NCI-H2081 treated with DMSO at 0.1 percent for 48 hours (cell line): ENCODE measurements at regions not wholly inside any gene's neighbourhood (a gene's known extent, or its start where the extent isn't known, plus 50 kb on each side); places are given as distances from the start of the nearest gene placed in this dataset.

Experiments used
- DNase-seq: peaks from one replicate; lab custom pipeline; 2025; lab: John Stamatoyannopoulos, UW

DNA sequence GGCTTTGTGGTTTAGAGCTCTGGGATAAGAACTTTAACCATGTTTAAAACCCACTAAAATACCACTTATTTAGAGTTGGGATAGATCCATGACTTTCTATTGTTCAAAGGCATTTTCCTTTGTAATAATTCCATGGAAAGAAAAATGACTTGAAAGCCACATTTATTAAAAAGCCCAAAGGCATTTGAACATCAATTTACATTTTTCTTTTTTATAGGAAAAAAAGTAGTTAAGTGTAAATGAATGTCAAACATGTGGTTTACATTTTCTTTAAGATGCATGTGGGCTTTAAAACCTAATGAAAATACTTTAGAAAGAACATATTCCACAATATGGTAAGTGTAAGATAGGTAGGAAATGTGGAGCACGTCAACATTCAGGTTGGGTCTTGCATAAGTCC lies 443.2 kb downstream of the TOX3 start:
- no peak for DNase-seq

DNA sequence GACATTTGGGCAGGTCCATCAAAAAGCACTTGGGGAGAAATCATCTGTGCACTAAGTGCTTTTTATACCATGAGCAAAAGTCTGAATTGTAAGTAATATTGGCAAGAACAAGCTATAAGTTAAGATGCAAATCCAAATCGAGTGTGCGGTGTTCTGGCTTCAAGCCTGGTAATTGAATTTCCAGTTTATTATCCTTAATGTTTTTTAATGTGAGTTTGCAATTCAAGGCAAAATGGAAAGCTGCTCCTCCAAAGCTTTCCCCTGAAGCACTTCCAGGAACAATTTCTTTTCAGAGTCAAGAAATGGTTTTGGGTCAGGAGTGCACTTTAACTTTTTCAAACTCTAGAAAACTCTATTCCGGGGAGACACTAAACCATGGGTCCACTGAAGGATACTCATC lies 445.7 kb downstream of the TOX3 start:
- DNase-seq: no peak

DNA sequence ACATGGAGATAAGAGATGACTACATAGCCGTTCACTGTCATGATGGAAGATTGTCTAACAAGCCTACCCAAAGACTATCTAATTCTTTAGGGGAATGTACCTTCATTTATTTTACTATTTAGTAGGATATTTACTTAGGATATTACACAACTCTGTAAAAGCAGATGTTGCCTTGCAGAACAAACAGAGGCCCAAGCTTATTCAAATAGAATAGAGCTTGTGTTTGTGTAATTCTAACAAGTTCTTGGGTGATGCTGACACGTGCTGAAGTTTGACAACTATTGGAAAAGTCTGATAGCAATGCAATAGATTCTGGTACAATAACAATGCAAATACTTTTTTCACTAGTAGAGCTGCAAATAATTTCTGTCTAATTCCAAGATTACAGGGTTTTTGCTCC lies 447.6 kb downstream of the TOX3 start:
- DNase-seq: no peak

DNA sequence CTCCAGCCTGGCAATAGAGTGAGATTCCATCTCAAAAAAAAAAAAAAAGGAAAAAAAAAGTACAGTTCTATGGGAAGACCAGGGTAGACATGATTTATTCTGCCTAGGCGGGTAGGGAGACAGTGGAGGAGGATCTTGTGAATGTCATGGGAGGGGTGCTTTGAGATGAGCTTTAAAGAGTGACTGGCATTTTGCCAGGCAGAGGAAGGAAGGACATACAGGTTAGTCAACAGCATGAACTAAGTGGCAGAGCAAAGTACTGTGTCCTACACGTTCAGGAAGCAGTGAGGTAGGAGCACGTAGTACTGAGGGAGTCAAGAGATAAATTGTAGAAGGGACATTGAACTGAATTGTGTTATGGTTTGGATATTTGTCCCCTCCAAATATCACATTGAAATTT lies 451.5 kb downstream of the TOX3 start:
- DNase-seq: no peak

DNA sequence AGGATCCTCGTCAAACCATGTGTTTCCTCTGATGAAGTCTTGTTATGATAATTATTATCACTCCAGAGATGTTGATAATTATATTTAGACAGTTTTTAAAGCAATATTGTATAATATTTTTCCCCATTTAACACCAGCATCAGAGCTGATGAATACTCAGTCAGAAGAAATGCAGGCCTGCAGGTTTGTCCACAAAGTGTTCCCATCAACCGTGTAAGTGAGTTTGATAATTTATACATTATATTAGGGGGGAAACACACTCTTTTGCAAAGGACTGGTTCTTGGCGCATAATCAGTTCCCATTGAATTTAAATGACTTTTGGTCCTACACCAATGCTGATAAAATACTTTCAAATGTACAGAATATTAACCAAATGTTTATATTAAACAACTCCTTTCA lies 454.8 kb downstream of the TOX3 start:
- DNase-seq: no peak

DNA sequence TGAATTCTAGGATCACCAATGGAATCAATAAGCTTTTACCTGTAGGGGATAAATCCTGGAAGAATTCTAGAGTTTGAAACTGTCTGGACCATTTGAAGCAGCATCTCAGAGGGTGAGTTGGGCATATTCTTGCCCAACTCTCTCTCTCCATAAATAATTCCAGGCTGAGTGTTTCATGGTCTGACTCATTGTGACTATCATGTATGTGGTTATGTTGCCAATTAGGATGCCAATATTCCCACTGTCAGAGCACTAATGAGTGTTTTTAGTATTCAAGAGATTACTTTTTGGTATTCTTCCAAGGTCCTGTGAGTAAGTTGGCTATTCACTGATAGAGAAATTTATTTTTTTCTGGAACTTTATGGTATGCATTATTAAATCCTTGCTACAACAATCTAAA lies 456.9 kb downstream of the TOX3 start:
- no peak for DNase-seq

DNA sequence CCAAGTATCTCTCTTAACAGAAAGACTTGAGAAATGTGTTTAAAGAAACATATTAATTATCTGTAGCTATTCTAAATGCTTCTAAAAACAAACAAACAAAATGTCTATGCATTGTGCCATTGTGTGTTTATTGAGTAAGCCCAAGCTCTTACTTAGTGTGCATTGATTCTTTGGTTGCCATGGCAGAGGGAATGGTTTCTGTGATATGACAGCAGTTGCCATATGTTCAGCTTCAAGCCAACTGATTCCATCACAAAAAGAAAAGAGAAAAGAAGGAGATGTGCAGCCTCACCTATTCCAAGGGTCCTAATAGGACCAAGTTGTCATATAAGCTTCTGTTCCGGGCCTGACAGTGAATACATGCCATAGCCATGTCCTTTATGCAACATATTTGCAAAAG lies 457.5 kb downstream of the TOX3 start:
- DNase-seq: no peak

DNA sequence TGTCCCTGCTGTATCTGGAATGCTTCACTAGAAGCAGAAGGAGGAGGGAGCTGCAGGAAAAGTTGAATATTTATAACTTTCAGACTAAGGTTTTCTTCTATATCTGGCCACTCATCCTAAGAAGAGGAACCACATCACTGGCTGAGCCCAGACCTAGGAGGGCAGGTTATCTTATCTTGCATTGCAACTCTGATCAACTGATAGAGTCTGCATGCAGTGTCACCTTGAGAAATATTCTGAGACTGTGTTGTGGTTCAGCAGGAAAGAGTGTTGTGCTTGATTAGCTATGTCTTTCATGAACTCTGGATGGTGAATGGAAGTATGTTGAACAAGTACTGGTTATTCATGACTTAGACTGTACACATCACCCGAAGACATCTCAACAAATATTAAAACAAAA lies 460.0 kb downstream of the TOX3 start:
- no peak for DNase-seq

DNA sequence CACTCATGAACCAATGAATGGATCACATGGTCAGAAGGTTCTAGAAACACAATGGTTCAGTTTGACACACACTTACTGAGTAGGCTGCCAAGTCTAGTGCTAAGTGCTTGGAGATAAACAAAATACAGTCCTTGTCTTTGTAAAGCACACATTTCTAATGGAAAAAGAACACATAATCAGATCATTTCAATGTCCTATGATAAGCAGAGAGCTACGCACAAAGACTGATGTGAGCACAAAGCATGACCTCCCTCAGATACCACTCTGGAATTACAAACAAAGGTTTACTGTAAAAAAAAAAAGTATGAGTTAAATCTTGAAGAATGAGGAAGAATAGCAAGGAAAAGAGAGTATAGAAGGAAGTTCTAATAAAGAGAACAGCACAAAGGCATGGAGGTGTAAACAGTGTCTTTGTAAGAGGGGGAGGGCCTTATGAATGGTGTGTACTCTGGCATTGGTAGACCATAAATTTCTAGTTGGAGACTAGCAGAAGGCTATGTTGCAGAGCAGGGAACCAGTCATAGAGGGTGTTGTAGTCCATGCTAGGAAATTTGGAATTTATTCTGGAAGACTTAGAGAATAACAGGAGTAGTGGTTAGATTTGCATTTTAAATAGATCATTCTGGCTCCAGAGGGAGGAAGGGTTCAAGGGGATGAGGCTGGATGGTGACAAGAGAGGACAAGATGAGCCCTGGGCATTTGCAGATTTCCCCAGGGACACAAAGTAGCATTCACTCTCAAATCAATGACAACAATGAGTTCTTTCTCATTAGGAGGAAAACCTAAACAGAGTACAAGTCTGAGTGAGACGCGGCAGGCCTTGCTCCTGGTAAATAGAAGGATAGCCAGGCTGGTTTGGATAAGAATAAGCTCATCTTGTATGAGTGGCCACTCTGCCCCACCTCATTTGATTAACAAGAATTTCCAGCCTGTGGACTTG lies 468.0 kb downstream of the TOX3 start:
- no peak for DNase-seq

DNA sequence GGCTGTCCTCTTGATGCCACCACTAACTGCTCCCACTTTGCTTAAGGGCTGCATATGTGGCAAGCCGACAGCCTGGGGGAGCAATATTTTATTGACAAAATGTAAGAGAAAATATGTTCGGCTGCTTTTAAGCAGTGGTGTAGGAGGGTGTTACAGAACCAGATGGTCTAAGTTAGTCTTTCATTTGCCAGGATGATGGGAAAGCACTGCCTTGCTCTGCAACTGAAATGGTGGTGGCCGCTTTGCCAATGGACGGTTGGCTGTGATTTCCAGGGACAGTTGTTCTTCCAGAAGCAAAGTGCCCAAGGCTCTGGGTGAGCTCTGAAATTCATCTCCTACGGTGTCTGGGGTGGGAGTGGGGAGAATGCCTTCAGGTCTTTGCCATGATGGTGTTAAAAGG lies 469.3 kb downstream of the TOX3 start:
- no peak for DNase-seq

DNA sequence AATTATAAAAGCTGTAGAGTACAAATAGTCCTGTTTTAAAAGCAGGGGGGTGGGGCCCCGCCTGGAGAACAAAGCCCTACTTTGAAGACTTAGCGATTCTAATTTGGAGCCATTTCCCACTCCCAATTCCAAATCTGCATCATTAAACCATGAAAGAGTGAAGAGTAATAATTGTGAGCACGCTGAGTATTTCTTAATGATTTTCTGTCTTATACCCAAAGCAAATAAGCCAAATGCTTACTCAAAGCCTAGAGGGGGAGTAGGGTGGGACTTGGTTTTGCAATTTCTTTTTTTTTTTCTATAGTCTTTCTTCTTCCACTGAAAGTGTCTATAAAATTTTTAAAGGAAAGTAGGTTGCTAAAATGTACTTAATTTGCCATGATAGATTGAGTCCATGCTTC lies 470.1 kb downstream of the TOX3 start:
- no peak for DNase-seq

DNA sequence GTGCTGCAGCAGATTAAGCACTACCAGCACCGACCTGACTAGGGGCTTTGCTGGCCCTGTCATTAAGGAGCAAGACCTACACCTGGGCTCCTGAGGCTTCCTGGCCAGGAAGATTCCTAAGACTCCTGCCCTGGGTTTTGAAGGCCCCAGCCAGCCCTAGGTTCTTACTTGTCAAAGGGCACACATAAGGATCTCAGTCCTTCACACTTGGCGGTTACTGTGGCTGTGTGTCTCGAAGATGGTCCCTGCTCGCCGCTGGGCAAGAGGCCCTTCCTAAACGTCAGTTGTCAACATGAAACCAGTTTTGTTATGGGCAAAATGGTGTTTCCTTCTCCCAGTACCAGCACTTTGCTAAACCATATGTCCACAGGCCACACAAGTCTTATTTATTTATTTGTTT lies 470.6 kb downstream of the TOX3 start:
- no peak for DNase-seq

DNA sequence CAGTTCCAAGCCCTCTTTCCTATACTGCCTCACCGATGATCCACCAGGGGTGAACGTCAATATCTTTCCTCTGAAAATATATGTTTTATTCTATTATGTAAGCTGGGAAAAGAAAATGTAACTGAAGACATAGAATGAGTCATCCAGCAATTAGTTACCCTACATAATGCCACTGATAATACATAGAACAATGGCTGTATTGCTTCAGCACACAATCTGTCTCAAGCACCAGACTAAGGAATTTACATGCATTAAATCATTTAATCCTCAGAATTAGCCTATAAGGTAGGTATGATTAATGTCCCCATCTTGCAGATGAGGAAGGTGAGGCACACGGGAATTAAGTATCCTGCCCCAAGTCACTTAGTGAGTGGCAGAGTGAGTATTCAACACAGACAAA lies 472.8 kb downstream of the TOX3 start:
- DNase-seq: no peak

DNA sequence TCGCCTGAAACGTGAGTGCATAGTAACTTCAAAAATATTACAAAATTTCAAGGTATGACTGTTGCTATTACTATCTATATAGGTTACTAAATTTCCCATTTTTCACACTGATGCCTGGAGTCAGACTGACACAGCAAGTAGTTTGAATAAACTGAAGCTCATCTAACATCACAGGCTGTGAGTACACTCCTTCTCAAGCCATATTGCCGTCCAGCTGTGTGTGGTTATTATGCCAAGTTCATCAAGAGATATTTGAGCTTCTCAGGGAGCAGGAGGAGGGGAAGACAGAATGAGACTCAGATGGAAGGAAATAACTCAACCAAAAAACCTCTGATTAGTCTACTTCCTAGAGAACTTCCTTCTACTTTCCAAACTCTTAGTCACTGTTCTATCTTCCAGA lies 473.9 kb downstream of the TOX3 start:
- DNase-seq: no peak

DNA sequence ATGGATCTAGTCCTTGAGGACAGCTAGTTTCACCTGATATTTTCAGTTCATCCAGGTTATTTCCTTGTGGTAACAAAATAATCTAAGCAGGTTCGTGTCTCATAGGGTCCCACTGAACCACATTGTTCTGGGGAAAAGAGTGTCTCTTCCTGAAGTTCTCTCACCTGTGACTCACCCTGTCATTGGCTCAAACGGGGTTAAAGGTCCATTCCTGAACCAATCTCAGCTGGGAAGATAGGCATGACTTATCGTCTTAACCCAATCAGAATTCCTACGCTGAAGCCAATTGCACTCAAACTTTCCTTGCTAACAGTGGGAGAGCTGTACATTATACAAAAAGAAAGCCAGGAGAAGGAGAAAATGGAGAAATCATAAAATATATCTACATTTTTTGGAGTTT lies 475.8 kb downstream of the TOX3 start:
- no peak for DNase-seq

DNA sequence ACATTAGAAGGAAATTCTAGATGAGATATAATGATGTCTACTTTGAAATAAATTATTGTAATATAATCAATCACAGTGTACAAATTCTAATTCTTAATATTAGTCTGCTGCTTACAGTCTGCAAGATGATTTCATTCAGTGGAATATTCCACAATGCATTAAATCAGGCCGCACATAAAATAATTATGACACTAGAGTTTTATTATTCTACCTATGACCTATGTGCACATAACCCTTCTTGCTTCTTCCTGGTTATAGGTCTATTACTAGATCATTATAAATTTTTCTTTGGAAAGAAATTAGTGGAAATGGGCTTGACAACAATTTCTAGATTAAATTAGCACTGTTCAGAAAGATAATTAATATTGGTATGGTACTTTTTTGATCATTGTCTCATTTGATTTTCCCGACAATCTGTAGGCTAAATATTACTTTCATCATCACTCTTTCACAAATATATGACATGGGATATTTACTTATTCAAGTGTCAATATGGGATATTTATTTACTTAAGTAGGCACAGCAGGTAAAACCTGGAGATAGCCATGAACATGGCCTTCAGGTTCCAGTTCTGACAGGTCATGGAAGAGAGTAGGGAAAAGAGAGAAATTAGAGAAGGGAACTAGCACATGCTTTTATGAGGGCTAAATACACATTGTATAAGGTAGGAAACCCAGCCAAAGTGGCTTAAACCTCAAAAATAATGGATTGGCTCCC lies 476.4 kb downstream of the TOX3 start:
- no peak for DNase-seq

DNA sequence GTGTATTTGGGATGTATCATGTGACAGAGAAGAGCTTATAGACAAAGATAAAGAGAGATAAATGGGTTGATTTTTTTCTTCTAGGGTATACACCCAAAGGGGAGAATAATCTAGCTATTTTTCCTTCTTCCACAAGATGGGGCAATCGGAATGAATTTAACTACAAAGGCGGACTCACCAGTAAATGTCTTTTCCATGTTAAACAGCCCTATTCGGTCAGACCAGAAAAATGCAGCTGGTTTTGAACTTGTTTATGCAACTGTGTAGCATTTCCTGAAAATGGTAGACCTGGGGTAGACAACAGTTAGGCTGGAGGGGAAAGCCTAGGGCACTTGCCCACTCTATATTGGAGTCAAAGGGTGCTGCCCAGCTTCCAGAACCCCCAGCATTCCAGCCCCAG lies 477.1 kb downstream of the TOX3 start:
- DNase-seq: no peak

DNA sequence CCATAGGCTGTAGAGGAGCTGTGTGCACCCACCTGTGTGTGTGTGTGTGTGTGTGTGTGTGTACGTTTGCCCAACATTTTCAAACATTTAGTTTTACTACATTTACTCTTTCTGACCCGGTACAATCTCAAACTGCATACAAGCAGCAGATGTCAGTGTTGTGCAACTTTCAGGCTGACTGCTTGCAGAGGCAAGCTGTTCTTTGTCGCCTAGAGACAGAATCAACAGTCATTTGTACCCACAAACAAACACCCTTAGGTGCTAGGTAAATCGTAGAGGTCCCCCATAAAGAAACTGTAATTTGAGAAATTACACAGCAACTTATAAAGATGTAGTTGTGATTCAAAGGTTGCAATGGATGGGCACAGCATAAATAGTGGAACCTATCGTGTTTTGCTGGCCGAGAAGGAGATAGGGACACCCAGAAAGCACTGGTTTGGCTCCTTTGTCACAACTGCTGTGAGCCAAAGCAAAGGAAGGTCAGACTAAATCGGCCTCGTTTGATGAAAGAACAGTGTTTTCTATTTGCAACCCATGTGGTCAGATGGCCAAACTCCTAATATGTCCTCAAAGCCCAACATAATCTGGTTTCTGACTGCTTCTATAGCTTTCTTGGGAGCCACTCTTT lies 478.4 kb downstream of the TOX3 start:
- no peak for DNase-seq

DNA sequence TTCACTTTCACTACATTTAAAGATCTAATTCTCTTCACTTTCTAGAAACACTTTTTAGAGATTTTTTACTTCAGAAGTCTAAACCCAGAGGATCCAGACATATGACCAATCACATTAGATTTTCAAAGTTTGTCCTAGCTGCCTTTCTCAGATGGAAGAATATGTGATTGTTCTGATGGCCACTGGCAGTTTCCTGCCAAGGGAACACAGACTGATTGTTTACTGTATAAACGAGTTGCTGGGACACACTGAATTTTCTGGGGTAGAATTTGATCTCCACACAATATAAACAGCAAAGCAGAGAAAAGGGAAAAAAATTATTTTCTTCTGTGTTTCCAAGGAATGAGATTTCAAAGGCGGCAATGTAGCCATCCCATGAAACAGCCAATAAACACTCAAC lies 480.0 kb downstream of the TOX3 start:
- DNase-seq: no peak

DNA sequence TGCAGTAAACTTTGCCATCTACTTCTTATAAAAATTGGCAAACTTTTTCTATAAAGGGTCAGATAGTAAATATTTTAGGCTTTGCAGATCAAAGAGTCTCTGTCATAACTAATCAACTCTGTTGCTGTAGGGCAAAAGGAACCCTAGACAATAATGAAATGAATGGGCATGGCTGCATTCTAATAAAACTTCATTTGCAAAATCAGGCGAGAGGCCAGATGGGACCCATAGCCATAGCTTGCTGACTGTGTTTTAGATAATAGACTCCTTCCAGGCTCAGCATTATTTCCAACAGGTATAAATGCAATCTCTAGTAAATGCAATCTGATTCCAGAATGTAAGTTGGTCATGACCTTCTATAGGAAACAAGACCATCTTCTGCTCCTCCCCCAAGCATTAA lies 490.7 kb downstream of the TOX3 start:
- DNase-seq: no peak

DNA sequence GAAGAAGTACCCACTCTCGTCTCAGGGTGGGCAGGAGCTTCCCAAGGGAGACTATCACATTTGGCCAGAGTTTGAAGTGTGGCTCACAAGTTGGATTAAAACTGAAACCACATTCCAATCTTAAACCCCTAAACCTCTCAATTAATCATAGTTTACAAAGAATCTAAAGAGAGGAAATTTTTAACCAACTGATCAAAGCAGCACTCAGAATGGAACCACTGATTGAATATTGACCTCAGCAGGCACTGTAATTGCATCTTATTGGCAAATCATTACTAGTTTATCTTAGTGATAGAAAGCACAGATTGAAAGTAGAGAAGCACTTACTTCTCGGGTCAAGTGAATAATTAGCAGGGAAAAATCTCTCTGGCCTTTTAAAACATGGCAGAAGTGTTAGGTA lies 491.6 kb downstream of the TOX3 start:
- no peak for DNase-seq

DNA sequence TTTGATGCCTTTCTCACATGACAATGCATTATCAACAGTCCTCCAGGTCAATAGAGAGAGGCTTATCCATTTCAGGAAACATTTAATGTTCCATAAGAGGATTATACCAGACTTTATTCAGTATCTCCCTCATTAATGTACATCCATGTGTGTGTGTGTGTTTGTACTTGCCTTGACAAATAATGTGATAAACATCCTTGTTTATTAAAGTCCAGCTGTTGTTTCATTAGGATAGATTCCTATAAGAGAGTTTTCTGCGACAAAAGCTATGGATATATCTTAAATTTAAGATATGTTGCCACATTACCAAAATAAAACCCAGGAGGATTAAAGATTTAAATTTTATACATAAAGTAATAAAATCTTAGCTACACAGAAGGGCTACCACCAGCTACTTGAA lies 492.6 kb downstream of the TOX3 start:
- no peak for DNase-seq

DNA sequence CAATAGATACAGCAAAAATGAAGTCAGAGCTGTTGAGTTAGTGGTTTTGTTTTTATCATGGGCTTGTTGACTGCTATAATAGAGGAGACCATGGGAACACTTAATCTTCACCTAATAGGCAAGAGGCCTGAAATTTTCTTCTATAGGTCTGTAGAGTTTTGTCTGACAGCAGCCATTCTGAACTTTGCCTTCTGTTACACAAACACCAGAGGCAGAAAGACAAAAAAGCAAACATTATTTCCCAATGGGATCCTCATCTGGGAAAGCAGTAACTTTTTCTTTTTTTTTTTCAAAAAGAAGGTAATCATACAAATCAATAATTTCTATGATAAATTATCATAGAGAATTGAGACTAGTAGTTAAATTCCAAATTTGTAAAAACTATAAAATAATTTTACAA lies 494.1 kb downstream of the TOX3 start:
- no peak for DNase-seq
